Skeletal muscle cell (primary cell): ENCODE measurements at regions not wholly inside any gene's neighbourhood (a gene's known extent, or its start where the extent isn't known, plus 50 kb on each side); places are given as distances from the start of the nearest gene placed in this dataset.

ENCODE experiments used
- DNase-seq: peaks from one replicate; pipeline ENCODE4 v3.0.0-alpha.2; 2010; ENCODE audit warnings: low read depth
- H3K4me3 ChIP-seq: 2 replicates; pipeline ENCODE4 v1.5.1; 2011; ENCODE audit warnings: low read depth, mild to moderate bottlenecking, control low read depth, low read length, moderate library complexity

- peak; percentile 19 for DNase-seq
Observed at GRCh38 chr16:80369138-80369958, 171.4 kb upstream of the DYNLRB2 start.

GRCh38 chr16:80367037-80367658 lies 173.6 kb upstream of the DYNLRB2 start:
- no peak overlapping the region for H3K4me3 ChIP-seq
- DNase-seq: no peak

More at GRCh38 chr16:80369138-80369958, 171.4 kb upstream of the DYNLRB2 start:
- no peak overlapping the region for H3K4me3 ChIP-seq

DNA sequence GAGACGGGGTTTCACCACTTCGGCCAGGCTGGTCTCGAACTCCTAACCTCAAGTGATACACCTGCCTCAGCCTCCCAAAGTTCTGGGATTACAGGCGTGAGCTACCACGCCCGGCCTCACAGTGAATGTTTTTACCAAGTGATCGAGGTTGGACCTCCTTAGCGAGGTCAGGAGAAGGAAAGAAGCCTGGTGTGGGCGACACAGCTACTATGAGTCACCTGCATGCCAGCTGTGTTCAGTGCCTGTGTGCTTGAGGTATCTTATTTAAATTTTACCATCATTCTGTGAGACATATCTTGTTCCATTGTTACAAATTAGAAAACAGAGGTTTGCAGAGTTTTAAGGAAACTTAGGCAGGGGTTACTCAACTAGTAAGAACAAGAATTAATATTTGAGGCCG lies 174.8 kb upstream of the DYNLRB2 start:
- H3K4me3 ChIP-seq: no peak overlapping the region
- DNase-seq: no peak

DNA sequence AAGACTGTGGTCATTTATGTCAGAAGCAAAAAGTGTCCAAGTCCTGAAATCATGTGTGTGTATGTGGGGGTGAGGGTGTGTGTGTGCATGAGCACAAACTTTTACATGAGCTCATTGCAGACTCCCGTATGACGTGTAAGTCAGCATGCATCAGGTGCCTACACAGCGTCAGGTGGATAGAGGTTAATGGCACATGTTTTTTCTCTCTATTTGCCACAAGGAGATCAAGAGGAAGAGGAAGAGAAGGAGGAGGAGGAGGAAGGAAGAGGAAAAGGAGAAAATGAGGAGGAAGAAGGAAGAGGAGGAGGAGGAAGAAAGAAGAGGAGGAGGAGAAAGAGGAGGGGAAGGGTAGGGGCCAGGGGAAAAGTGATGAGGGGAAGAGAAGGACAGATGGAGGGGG lies 178.0 kb upstream of the DYNLRB2 start:
- no peak overlapping the region for H3K4me3 ChIP-seq
- DNase-seq: no peak

DNA sequence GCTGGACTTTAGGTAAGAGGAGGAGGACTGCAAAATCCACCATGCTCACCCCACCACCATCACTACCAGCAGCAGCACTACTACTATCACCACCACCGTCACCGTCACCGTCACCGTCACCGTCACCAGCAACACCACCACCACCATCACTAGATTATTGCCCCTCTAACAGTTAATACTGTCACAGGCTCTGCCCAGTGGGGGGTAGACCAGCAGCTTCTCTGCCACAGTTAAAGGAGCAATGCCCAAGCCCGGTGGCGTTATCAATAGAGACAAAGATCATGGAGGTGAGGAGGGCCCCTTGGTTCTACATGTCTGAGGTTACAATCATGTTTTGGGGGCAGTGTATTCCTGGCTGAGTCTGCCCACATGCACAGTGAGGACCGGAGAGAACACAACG lies 184.4 kb upstream of the DYNLRB2 start:
- no peak for DNase-seq
- H3K4me3 ChIP-seq: no peak overlapping the region

GRCh38 chr16:80355335-80355734 lies 185.5 kb upstream of the DYNLRB2 start:
- no peak overlapping the region for H3K4me3 ChIP-seq
- no peak for DNase-seq

GRCh38 chr16:80350061-80350460 lies 190.7 kb upstream of the DYNLRB2 start:
- H3K4me3 ChIP-seq: no peak overlapping the region
- no peak for DNase-seq

DNA sequence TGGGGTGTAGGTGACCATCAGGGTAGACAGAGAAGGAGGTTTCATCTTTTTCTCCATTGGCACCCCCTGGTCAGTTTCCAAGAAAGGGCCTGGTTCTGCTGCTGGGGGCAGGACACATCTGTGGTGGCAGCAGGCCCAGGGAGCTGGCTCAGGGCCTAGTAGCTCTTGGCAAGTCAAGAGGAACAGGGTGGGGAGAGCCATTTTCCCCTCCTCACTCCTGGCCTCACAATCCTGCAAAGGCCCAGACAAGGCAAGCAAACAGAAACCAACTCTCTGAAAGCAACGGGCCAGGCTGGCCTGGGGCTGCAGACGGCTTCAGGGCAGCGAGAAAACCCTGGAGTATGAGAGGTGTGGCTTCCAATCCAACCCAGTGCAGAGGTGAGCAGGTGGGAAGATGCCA lies 192.9 kb upstream of the DYNLRB2 start:
- no peak for DNase-seq
- no peak overlapping the region for H3K4me3 ChIP-seq

DNA sequence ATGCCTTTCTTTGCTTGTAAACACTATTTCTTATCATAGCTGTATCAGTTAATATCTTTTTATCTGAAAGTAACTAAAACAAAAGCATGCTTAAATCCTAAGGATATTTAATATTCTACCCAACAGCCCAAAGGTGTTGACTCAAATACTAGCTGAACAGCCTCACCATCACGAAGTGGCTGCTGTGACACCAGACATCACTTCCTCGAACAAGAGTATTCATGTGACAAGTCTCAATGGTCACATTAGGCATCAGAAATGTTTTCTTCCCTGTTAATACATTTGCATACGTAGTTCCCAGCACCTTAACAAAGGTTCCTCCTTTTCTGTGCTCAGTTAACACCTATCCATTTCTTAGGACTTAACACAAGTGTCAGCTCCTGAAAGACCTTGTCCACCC lies 193.8 kb upstream of the DYNLRB2 start:
- DNase-seq: no peak
- no peak overlapping the region for H3K4me3 ChIP-seq

DNA sequence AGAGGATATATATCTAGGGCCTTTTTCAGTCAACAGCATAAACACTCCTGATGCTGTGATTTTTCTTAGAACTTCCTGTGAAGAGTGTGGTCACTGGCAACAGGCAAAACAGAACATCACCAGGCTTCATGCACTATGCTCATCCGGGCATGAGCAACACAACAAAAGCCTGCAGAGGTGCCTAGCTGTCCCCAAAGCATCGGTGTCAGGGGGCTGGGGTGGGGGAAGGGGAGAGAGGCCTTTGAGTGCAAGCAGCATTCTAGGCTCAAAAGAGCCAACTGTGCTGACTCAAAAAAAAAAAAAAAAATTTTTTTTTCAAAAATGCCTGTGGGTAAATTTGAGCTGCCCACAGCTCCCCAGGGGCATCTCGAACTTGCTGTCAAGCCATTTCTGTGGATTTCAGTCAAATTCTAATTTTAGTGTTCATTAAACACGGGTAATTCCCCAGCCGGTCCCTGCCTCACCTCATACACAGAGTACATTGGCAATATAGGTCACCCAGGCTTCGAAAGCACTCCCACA lies 194.6 kb upstream of the DYNLRB2 start:
- no peak overlapping the region for H3K4me3 ChIP-seq
- peak; percentile 21 for DNase-seq

DNA sequence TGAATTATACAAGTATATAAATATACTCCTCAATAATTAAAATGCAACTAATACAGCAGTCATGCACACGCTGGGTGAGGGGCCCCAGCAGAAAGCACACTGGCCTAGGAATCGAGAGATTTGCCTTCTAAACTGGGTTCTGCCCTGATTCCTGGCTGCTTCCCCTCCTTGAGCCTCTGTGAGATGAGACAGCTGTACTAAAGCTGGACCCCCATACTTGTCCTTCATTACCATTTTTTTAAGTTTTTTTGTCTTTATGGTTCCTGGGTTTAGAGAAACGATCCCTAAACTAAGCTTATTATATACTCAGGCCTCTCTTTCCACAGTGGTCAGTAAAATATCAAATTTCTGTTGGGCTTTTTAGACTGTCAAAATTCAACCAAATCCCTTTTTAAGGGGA lies 195.1 kb upstream of the DYNLRB2 start:
- no peak for DNase-seq
- H3K4me3 ChIP-seq: no peak overlapping the region

DNA sequence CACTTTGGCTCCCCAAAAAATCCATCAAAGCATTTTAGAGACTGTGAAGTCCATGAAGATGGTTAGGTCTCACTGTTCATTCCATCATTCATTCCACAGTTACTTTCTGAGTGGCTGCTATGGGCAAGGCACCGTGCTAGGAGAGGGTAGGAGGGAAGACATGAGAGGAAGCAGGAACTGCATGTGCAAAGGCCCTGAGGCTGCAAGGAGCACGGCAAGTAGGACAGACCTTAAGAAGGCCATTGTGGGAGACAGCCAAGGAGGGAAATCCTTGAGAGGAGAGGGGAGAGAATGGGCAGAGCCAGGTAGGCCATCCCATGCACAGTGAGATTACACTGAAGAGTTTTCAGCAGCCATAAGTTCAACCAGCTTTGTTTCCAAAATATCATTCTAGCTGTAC lies 196.2 kb upstream of the DYNLRB2 start:
- DNase-seq: no peak
- H3K4me3 ChIP-seq: no peak overlapping the region

DNA sequence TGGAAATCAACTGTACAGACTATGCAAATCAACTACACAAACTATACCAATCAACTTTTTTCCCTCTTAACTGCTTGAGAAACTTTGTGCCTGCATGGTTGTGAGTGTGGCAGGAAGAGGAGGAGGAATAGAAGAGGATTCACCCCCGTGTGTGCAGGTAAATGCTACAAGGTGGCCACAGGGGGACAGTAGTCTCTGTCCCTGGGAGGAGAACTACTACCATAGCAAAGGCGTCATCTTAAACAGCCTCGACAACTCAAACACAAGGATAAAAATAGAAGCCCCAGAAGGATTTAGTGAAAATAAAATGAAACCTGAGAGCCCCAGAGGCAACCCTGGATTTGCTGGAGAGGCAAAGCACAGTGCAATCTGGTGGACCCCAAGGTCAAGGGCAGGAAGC lies 199.5 kb upstream of the DYNLRB2 start:
- no peak overlapping the region for H3K4me3 ChIP-seq
- DNase-seq: no peak

DNA sequence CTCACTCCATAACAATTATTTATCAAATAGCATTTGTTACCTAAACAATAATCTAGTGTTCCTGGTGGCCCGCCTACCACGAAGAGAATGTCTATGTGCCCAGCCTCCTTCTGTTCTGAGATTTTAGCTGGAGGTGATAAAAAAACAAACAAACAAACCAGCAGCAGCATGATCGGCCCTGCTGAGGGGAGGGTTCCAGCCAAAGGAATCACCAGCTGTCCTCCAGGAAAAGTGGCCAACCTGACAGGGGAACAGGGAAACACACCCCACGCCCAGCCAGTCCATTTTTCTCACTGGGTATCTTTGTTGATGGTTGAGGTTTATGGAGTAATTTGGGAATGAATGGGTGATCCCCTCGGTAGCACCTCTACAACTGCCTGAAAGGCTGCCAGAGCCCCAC lies 203.0 kb upstream of the DYNLRB2 start:
- H3K4me3 ChIP-seq: no peak overlapping the region
- no peak for DNase-seq

DNA sequence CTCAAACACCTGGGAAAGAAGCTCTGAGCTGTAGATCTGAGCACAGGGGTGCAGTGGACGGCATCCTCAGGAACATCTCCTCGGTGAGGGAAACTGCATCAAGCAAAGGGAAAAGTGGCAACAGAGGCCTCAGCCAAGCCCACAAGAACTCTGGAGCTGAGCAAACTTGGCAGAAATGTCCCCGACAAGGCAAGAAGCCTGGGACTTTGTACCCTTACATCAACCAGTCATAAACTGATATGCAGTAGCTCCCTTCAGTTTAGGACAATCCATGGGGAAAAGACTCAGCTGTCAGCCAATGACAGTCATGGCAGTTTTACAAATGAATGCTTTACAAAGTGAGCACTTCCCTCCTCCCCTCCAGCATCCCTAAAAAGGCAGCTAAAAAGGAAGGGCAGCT lies 210.0 kb upstream of the DYNLRB2 start:
- no peak for DNase-seq
- H3K4me3 ChIP-seq: no peak overlapping the region

DNA sequence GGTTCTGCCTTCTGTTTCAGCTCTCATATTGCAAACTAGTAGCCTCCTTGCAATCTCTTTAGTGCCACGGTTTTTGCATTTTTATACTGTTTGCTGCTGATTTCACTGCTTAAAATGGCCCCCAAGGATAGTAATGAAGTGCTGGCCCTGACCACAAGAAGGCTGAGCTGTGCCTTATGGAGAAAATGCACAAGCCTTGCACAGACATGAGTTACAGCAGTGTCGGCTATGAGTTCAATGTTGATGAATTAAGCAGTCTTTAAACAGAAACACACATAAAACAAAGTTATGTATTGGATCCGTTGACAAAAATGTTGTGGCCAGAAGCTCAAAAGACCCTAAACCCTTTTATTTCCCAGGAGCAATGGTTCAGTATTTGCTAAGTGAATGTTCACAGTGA lies 210.6 kb upstream of the DYNLRB2 start:
- no peak overlapping the region for H3K4me3 ChIP-seq
- DNase-seq: no peak

- no peak for DNase-seq
- H3K4me3 ChIP-seq: no peak overlapping the region
Observed at GRCh38 chr16:80327740-80328139, 213.1 kb upstream of the DYNLRB2 start.

GRCh38 chr16:80324371-80324770 lies 216.4 kb upstream of the DYNLRB2 start:
- H3K4me3 ChIP-seq: no peak overlapping the region
- DNase-seq: no peak

- no peak overlapping the region for H3K4me3 ChIP-seq
- no peak for DNase-seq
Observed at GRCh38 chr16:80323808-80324195, 217.0 kb upstream of the DYNLRB2 start.

DNA sequence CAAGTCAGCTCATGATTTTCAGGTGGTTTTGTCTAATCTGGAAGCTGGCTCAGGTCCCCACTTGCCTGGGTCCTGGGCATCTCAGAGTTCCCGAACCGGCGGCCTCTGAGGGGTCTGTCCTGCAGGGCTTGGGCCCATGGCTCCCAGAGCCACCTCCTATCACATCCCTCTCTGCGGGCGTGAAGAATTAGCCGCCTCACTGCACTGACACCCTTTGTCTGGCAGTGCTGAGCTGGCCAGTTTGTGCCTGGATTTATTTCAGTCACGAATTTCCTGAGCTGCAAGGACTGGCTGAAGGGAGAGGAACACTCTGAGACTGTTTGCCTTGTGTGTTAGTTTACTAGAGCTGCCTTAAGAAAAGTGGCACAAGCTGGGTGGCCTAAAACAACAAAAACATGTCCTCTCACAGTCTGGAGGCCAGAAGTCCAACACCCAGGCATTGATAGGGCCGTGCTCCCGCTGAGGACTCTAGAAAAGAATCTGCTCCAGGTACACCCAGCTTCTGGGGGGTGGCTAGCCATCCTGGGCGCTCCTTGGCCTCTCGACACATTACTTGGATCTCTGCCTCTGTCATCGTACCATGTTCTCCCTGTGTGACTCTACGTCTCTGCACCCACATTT lies 217.5 kb upstream of the DYNLRB2 start:
- DNase-seq: no peak
- no peak overlapping the region for H3K4me3 ChIP-seq

- DNase-seq: no peak
- H3K4me3 ChIP-seq: no peak overlapping the region
Observed at GRCh38 chr16:80319181-80319580, 221.6 kb upstream of the DYNLRB2 start.
